Adrenal gland (tissue), 5 donors: ENCODE measurements at regions not wholly inside any gene's neighbourhood (a gene's known extent, or its start where the extent isn't known, plus 50 kb on each side); places are given as distances from the start of the nearest gene placed in this dataset.

ENCODE experiments used
- POLR2A ChIP-seq, 2 donors: fragments of 450-650 bp; IDR thresholded peaks; one replicate each; pipeline ENCODE4 v1.6.1; 2017; ENCODE audit warnings: antibody characterized with exemption in 2 of 2, mild to moderate bottlenecking in 2 of 2, moderate library complexity in 1 of 2
- TF ChIP-seq, protein P1 (sequence below), 6 experiments: fragments of 450-650 bp in 4 of 6; fragments of 200-600 bp in 2 of 6; sonication (generic) in 1 of 6; IDR thresholded peaks; 1 replicate in 5 of 6; 2 replicates in 1 of 6; pipeline versions ENCODE4 v1.5.1 to v1.8.0; 2016 to 2021; ENCODE audit warnings: antibody characterized with exemption in 6 of 6, mild to moderate bottlenecking in 2 of 6, moderate library complexity in 1 of 6
- donor health status: DM: no; HTN: no; CAD: no.

- TF ChIP-seq, protein P1, sequence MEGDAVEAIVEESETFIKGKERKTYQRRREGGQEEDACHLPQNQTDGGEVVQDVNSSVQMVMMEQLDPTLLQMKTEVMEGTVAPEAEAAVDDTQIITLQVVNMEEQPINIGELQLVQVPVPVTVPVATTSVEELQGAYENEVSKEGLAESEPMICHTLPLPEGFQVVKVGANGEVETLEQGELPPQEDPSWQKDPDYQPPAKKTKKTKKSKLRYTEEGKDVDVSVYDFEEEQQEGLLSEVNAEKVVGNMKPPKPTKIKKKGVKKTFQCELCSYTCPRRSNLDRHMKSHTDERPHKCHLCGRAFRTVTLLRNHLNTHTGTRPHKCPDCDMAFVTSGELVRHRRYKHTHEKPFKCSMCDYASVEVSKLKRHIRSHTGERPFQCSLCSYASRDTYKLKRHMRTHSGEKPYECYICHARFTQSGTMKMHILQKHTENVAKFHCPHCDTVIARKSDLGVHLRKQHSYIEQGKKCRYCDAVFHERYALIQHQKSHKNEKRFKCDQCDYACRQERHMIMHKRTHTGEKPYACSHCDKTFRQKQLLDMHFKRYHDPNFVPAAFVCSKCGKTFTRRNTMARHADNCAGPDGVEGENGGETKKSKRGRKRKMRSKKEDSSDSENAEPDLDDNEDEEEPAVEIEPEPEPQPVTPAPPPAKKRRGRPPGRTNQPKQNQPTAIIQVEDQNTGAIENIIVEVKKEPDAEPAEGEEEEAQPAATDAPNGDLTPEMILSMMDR (IDR thresholded peaks at IDR 0.05): no peak
- TF ChIP-seq POLR2A (IDR thresholded peaks at IDR 0.05): no peak
Observed at GRCh38 chr1:181318858-181319235, 164.5 kb upstream of the CACNA1E start.
